ENCODE measurements at regions not wholly inside any gene's neighbourhood (a gene's known extent, or its start where the extent isn't known, plus 50 kb on each side); places are given as distances from the start of the nearest gene placed in this dataset.
"Not testable (repeated sequence)": the region's sequence is repeated elsewhere in the genome, so short reads cannot be mapped to it uniquely, and the experiment has no call there.

DNA sequence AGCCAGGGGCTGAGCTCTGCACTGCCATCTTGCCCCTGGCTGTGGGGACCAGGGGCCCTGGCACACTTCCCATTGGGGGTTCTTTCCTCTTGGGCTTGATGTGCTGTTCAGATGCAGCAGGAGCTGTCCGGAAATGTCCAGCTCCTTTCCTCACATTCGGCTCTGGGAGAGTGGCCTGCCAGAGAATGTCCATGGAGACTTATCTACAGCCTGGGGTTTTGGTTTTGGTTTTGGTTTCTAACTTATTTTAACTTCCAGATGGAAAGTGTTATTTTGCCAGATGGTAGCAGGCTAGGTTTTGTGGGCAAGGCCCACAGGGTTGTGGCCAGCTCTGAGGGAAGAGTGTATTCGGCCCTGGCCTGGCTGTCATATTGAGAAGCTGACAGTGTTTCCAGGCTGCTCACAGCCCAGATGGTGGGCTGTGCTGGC lies 177.3 kb downstream of the ANKRD30B start:
- Mint-ChIP-seq H3K4me1 (peaks cover 0 to 4% (median 2%) of the 10 kb centered on the region in 3 donors), H3K27ac (no peak overlapping the region), H3K9me3 (peaks cover 0 to 7% (median 4%) of the 10 kb centered on the region in 3 donors), H3K36me3 (no peaks in the 10 kb centered on the region), H3K27me3 (no peaks in the 10 kb centered on the region), H3K4me3 (no peak overlapping the region)

DNA sequence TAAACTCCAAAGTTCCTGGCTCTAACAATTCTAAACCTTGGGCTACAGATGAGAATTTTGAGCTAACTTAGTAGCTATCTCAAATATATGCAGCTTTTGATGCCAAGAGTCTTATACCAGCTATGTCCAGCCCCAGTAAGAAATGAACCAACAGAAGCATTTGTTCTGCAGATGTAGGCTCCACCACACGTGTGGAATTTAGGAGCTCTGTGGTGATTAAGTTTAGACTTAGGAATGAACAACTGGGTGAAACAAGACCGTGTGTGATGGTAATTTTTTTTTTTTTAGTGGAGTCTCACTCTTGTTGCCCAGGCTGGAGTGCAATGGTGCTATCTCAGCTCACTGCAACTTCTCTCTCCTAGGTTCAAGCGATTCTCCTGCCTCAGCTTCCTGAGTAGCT lies 179.7 kb downstream of the ANKRD30B start:
- H3K4me3 Mint-ChIP-seq: no peak overlapping the region
- H3K4me1 Mint-ChIP-seq: peaks cover 0 to 4% (median 2%) of the 10 kb centered on the region in 3 donors
- H3K27me3 Mint-ChIP-seq: no peaks in the 10 kb centered on the region
- no peaks in the 10 kb centered on the region for H3K36me3 Mint-ChIP-seq
- no peak overlapping the region for H3K27ac Mint-ChIP-seq
- H3K9me3 Mint-ChIP-seq: peaks cover 0 to 6% (median 1%) of the 10 kb centered on the region in 3 donors

DNA sequence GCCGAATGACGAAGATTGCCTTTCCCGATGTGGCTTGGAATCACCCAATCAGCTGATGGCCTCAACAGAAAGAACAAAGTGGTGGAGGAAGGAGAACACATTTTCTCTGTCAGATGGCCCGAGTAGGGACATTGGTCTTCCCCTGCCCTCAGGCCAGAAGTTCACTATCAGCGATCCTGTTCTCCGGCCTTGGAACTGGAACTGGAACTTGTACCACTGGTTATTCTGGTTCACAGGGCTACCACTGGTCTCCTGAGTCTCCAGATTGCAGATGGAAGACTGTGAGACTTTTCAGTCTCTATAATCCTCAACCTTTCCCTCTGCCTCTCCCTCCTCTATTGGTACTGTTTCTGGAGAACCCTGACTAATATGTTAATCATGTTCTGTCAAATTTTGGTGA lies 180.4 kb downstream of the ANKRD30B start:
- H3K27ac Mint-ChIP-seq: no peak overlapping the region
- H3K4me3 Mint-ChIP-seq: no peak overlapping the region
- no peaks in the 10 kb centered on the region for H3K27me3 Mint-ChIP-seq
- H3K4me1 Mint-ChIP-seq: peaks cover 0 to 4% (median 2%) of the 10 kb centered on the region in 3 donors
- H3K9me3 Mint-ChIP-seq: peaks cover 0 to 4% (median 1%) of the 10 kb centered on the region in 3 donors
- no peaks in the 10 kb centered on the region for H3K36me3 Mint-ChIP-seq

DNA sequence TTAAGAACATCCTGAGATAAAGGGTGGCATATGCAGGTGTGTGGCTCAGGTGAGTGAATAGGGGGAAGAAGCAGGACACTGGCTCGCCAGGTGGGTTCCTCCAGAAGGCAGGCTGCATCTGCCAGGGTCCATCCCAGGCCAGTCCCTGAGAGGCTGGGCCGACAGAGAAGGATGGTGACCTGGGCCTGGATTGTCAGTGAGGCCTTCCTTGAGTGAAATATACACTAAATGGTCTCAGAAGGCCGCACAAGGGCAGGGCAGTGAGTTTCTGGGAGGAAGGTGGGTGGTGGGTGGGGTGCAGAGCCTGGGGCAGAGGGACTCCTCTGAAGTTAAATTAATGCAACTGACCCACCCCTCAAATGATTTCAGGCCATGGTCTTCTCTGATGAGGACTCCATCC lies 182.1 kb downstream of the ANKRD30B start:
- Mint-ChIP-seq H3K4me1 (peaks cover 0 to 2% (median 2%) of the 10 kb centered on the region in 3 donors), H3K27ac (no peak overlapping the region), H3K9me3 (peaks cover 0 to 4% (median 1%) of the 10 kb centered on the region in 3 donors), H3K36me3 (peaks cover 3% of the 10 kb centered on the region), H3K4me3 (no peak overlapping the region), H3K27me3 (peaks cover 1% of the 10 kb centered on the region)

DNA sequence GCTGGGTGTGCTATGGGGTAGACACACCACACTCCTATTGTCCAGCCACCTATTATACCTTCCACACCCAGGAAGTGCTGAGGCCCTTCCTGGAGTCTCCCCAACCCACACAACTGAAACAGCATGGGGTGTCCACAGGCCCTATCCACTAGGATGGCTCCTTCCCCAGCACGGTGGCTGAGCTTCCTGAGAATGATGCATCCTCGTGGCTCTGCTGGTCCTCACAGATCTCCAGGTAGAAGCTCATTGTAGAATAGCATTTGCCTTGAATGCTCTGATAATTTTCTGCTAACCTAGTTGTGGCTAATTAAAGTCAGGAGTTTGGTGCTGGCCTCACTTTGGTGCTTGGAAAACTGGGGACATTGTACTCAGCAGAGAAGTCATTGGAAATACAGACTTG lies 182.6 kb downstream of the ANKRD30B start:
- Mint-ChIP-seq H3K27me3 (peaks cover 1% of the 10 kb centered on the region), H3K27ac (peak overlapping the region in 1 of 3 donors; percentile 53), H3K4me1 (peaks cover 0 to 2% (median 0%) of the 10 kb centered on the region in 3 donors), H3K9me3 (peaks cover 0 to 6% (median 1%) of the 10 kb centered on the region in 3 donors), H3K4me3 (no peak overlapping the region), H3K36me3 (peaks cover 3% of the 10 kb centered on the region)

DNA sequence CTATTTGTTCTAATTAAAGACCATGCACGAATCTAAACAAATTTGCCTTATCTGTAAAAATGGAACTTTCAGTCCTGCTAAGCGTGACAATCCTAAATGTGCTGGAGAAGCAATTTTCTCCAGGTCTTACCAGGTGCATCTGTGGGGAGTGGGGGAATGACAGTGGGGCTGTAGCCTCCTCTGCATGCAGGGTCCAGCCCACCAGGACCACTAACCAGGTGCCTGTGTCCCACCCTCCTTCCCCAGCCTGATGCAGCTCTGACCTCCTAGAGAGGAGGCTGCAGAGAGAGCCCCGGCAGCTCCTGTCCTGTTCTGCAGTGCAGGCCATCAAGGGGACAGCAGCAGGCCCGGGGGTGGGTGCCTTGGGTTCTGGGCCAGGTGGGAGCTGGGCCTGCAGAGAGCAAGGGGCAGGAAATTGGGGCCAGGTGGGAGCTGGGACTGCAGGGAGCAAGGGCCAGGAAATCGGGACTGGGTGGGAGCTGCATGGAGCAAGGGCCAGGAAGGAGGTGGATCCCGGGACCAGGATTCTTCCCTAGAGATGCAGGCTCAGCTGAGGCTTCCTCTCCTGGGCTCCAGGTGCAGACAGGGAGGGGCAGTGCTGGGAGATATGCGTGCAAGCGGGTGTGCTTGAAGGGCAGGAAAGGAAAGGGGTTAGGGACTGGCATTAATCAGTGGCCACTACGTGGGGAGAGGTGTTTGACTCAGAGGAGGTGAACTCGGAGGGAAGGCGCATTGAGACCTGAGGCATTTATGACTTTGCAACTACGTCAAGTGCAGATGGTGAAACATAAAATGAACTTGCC lies 185.3 kb downstream of the ANKRD30B start:
- H3K36me3 Mint-ChIP-seq: peaks cover 5% of the 10 kb centered on the region
- peaks cover 1% of the 10 kb centered on the region for H3K27me3 Mint-ChIP-seq
- H3K9me3 Mint-ChIP-seq: peaks cover 0 to 6% (median 0%) of the 10 kb centered on the region in 3 donors
- no peaks in the 10 kb centered on the region for H3K4me1 Mint-ChIP-seq
- H3K4me3 Mint-ChIP-seq: no peak overlapping the region
- H3K27ac Mint-ChIP-seq: no peak overlapping the region

DNA sequence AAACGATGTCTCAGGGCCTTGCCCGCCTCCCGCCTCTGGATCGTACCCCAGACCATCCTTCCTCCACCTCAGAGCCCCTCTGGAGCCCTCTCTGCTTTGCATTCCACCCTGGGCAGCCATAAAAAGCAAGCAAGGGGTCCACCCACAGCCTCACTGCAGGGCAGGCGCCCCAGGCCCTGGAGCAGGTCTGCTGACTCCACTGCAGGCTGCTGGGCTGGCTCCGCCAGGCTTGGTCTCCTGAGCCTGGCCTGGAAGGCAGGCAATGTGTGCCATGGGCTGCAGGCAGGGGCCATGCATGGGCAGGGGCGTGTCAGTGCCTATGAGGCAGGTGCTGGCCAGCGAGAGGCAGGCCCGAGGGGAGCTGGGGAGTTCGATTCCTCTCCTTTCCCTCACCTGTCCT lies 186.0 kb downstream of the ANKRD30B start:
- Mint-ChIP-seq H3K4me3 (no peak overlapping the region), H3K9me3 (peaks cover 0 to 8% (median 0%) of the 10 kb centered on the region in 3 donors), H3K36me3 (peaks cover 5% of the 10 kb centered on the region), H3K4me1 (no peaks in the 10 kb centered on the region), H3K27me3 (peaks cover 1% of the 10 kb centered on the region), H3K27ac (no peak overlapping the region)

DNA sequence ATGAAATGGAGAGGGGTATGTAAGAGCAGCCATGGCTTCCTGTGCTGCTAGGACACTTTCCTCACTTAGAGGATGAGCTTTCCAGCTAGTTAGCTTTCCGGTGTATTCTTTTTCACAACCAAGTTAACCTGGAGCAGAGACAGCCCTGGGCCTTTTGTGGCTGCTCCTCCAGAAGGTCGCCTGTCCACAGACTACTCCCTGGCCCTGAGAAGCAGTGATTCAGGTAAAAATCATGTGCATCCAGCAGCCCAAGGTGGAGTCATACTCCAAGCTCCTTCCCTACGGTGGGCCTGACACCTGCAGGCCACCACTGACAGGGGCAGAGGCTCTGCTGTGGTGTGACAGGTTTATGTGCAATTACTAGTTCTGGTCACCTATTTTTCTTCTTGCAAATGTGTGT lies 187.2 kb downstream of the ANKRD30B start:
- H3K27ac Mint-ChIP-seq: peak overlapping the region in 1 of 3 donors; percentile 70
- peaks cover 1% of the 10 kb centered on the region for H3K27me3 Mint-ChIP-seq
- H3K4me1 Mint-ChIP-seq: no peaks in the 10 kb centered on the region
- H3K36me3 Mint-ChIP-seq: peaks cover 5% of the 10 kb centered on the region
- peaks cover 0 to 6% (median 0%) of the 10 kb centered on the region in 3 donors for H3K9me3 Mint-ChIP-seq
- peak overlapping the region in 1 of 4 donors; percentile 63 for H3K4me3 Mint-ChIP-seq

DNA sequence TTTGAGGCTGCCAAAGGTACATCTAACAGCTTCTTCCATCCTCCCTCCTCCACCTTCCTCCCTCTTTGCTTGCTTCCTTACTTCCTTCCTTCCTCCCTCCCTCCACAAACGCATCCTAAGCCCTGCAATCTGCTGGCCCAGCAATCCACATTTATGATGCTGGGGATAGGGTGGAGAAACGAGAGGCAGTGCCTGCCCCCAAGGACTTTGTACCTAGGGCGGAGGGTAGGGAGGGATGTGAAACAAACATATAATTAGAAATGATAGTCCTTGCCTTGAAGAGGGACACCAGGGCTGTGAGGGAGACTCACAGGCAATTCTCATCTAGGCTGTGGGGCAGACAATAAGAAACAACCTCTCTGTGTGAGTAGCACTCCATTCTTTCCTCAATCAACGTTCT lies 188.3 kb downstream of the ANKRD30B start:
- no peak overlapping the region for H3K27ac Mint-ChIP-seq
- peaks cover 5% of the 10 kb centered on the region for H3K36me3 Mint-ChIP-seq
- H3K9me3 Mint-ChIP-seq: peaks cover 0 to 5% (median 0%) of the 10 kb centered on the region in 3 donors
- H3K4me3 Mint-ChIP-seq: no peak overlapping the region
- no peaks in the 10 kb centered on the region for H3K4me1 Mint-ChIP-seq
- peaks cover 1% of the 10 kb centered on the region for H3K27me3 Mint-ChIP-seq

DNA sequence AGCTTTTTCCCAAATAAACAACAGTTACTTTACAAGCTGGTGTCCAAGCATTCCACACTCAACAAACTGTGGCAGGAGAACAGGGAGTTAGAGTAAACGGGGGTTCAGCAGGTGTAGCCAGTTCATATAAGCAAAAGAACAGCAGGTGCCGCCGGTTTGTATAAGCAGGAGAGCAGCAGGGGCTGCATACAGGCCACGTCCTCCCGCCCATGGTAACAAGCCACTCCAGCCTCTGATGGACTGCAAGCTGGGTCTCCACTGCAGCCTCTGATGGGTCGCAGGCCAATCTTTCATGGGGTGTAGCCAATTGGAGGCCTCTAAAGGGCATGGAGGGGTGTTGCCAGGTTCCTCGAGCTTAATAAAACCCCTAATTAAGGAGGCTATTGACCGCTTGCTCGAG lies 189.3 kb downstream of the ANKRD30B start:
- Mint-ChIP-seq H3K4me1 (no peaks in the 10 kb centered on the region), H3K27ac (no peak overlapping the region), H3K27me3 (peaks cover 1% of the 10 kb centered on the region), H3K4me3 (no peak overlapping the region), H3K9me3 (peaks cover 0 to 4% (median 0%) of the 10 kb centered on the region in 3 donors), H3K36me3 (peaks cover 5% of the 10 kb centered on the region)

DNA sequence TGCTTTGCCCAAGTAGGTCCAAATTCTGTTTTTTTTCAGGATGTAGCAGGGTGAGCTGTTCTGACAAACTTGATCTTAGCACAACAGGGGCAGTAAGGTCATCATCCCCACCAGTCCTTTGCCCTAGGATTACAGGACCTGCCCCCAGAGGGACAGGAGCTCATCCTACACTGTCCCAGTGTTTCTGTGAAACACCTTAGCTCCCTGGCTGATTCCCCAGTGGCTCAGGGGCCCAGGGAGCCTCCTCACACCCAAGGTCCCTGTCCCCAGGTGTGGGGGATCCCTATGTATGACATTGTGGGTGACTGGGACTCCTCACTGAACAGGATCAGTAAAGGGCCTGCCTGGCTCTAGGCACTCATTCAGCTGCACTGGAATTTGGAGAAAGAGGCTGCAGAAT lies 191.2 kb downstream of the ANKRD30B start:
- Mint-ChIP-seq H3K9me3 (peaks cover 0 to 4% (median 0%) of the 10 kb centered on the region in 3 donors), H3K4me3 (no peak overlapping the region), H3K27me3 (peaks cover 1% of the 10 kb centered on the region), H3K27ac (no peak overlapping the region), H3K36me3 (peaks cover 5% of the 10 kb centered on the region), H3K4me1 (no peaks in the 10 kb centered on the region)

DNA sequence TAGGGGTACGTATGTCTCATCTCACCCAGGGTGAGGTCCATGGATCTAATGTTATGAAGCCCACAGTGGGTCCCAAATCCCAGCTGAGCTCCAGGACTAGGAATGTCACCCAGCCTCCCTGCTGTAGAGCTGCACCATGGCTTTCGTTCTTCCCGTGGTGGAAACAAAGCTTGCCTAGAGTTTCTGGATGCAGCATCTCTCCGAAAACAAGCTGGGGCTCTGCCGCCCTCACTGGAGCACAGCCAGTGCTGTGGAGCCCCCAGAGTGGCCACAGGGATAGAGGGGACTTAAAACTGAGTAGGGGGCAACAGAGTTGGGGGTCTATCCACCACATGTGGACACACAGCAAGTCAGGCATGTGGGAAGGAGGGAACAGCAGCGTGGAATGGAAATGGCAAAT lies 192.1 kb downstream of the ANKRD30B start:
- H3K4me3 Mint-ChIP-seq, H3K36me3 Mint-ChIP-seq, H3K27me3 Mint-ChIP-seq, H3K4me1 Mint-ChIP-seq, H3K27ac Mint-ChIP-seq, H3K9me3 Mint-ChIP-seq: not testable (repeated sequence)

DNA sequence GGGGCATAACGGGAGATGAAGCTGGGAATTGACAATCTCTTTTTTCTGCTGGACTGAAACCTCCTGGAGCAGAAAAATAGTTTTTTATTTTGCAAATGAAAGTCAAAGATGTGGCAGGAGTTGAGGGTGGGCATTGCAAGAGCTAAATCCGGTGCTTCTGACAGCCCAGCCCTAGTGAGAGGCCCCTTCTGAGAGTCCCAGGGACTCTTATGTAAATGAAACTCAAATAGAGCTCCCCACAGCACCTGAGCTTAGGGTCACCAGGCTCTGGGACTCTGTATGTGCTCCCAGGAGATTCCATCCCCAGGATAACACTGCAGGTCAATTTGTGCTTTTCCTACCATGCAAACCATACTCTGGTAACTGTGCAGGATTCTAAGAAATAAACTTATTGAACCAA lies 192.8 kb downstream of the ANKRD30B start:
- H3K27me3 Mint-ChIP-seq: no peaks in the 10 kb centered on the region
- H3K4me1 Mint-ChIP-seq: no peaks in the 10 kb centered on the region
- peaks cover 0 to 2% (median 0%) of the 10 kb centered on the region in 3 donors for H3K9me3 Mint-ChIP-seq
- H3K4me3 Mint-ChIP-seq: no peak overlapping the region
- H3K27ac Mint-ChIP-seq: no peak overlapping the region
- H3K36me3 Mint-ChIP-seq: peaks cover 2% of the 10 kb centered on the region

DNA sequence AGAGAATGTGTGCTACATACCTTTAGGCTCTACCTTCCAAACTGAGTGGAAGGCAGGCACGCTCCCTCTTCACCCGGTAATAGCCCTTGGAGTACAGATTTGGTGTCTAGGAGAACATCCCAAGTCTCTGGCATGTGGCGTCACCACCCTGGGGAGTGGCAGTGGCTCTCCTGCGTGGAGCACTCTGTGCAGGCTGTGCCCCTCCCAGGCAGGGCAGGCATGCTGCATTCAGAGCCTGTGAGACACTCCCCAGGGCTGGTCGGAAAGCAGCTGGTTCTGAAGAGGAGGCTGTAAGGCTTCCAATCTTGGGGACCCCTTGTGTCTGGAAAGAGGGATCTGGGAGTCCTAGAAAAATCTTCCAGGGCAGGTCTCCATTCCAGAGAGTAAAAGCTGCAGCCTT lies 193.3 kb downstream of the ANKRD30B start:
- H3K4me3 Mint-ChIP-seq: no peak overlapping the region
- H3K27ac Mint-ChIP-seq: no peak overlapping the region
- H3K36me3 Mint-ChIP-seq: peaks cover 2% of the 10 kb centered on the region
- H3K27me3 Mint-ChIP-seq: no peaks in the 10 kb centered on the region
- peaks cover 0 to 2% (median 0%) of the 10 kb centered on the region in 3 donors for H3K9me3 Mint-ChIP-seq
- H3K4me1 Mint-ChIP-seq: no peaks in the 10 kb centered on the region

DNA sequence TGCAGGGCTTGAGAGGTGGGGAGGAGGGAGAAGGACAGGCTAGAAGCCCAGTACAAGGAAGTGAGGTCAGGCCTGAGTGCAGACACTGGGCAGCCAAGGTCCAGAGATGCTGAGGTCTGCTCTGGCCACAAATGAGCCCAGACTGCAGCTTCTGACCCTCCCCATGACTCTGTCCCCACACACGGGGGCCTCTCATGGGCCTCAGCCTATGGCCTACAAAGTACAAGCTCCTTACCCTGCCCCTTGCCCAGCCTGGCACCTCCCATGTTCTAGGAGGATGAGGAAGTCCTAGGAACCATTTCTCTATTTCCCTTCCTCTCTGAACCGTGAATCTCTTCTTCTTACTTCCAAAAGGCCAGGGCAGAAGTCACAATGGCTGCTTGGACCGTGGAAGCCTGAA lies 193.8 kb downstream of the ANKRD30B start:
- Mint-ChIP-seq H3K27me3 (no peaks in the 10 kb centered on the region), H3K27ac (no peak overlapping the region), H3K4me3 (no peak overlapping the region), H3K9me3 (peaks cover 0 to 2% (median 0%) of the 10 kb centered on the region in 3 donors), H3K4me1 (no peaks in the 10 kb centered on the region), H3K36me3 (peaks cover 2% of the 10 kb centered on the region)

DNA sequence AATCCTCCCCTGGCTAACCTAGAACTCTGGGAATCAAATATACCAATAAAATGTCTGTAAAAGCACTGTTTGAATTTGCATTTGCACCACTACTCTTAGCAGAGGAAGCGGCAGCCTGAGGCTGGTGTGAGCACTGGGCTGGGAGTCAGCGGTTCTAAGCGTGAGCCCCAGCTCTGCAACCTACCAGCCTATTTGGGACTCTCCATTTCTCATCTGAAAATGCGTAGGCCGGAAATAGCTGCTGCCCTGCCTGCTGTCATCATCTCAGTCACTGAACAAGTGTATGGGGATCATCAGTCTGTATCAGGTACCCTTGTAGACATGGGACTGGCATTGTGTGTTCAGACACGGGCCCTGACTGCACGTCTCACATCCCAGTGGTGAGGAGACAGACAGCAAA lies 194.3 kb downstream of the ANKRD30B start:
- Mint-ChIP-seq H3K4me3 (no peak overlapping the region), H3K4me1 (no peaks in the 10 kb centered on the region), H3K27me3 (no peaks in the 10 kb centered on the region), H3K27ac (no peak overlapping the region), H3K36me3 (peaks cover 2% of the 10 kb centered on the region), H3K9me3 (peaks cover 0 to 2% (median 0%) of the 10 kb centered on the region in 3 donors)
